Endothelial cell (in vitro differentiated cells): ENCODE measurements at regions not wholly inside any gene's neighbourhood (a gene's known extent, or its start where the extent isn't known, plus 50 kb on each side); places are given as distances from the start of the nearest gene placed in this dataset.
A peak's percentile ranks its signal among the peaks of the same experiment; 100 is the strongest.

Experiments
- DNase-seq: peaks from one replicate; pipeline ENCODE4 v3.0.0; 2021; ENCODE audit warnings: low spot score
- H3K27ac Mint-ChIP-seq: one replicate; pipeline ENCODE4 v1.8.0; 2021; ENCODE audit warnings: mixed read lengths, inconsistent platforms; ENCODE audit not compliant: unreplicated experiment
- H3K27me3 Mint-ChIP-seq: one replicate; pipeline ENCODE4 v1.8.0; 2021; ENCODE audit warnings: mild to moderate bottlenecking, moderate library complexity, mixed read lengths, inconsistent platforms; ENCODE audit not compliant: unreplicated experiment
- H3K36me3 Mint-ChIP-seq: one replicate; pipeline ENCODE4 v1.8.0; 2021; ENCODE audit warnings: mild to moderate bottlenecking, low read depth, mixed read lengths, inconsistent platforms; ENCODE audit not compliant: unreplicated experiment
- H3K4me1 Mint-ChIP-seq: one replicate; pipeline ENCODE4 v1.8.0; 2021; ENCODE audit warnings: mild to moderate bottlenecking, mixed read lengths, inconsistent platforms; ENCODE audit not compliant: unreplicated experiment
- H3K4me3 Mint-ChIP-seq: one replicate; pipeline ENCODE4 v1.8.0; 2021; ENCODE audit warnings: mild to moderate bottlenecking, mixed read lengths, inconsistent platforms; ENCODE audit not compliant: unreplicated experiment
- H3K9me3 Mint-ChIP-seq: one replicate; pipeline ENCODE4 v1.8.0; 2021; ENCODE audit warnings: mixed read lengths, inconsistent platforms; ENCODE audit not compliant: unreplicated experiment
- CTCF ChIP-seq: fragments of 200-600 bp; sonication (generic); IDR thresholded peaks from one replicate; pipeline ENCODE4 v1.5.0; 2021; ENCODE audit warnings: antibody characterized with exemption; ENCODE audit not compliant: unreplicated experiment

- Mint-ChIP-seq H3K36me3 (no peaks in the 10 kb centered on the region), H3K27me3 (no peaks in the 10 kb centered on the region), H3K9me3 (no peaks in the 10 kb centered on the region), H3K4me3 (no peak overlapping the region), H3K4me1 (no peaks in the 10 kb centered on the region), H3K27ac (no peak overlapping the region)
- no peak for DNase-seq
- TF ChIP-seq CTCF: no peak
These were observed 112.6 kb upstream of the LUZP2 start for GRCh38 chr11:24384240-24384639.

GRCh38 chr11:24386546-24387397 lies 110.1 kb upstream of the LUZP2 start:
- TF ChIP-seq CTCF: peak; percentile 61
- no peaks in the 10 kb centered on the region for H3K9me3 Mint-ChIP-seq
- H3K27ac Mint-ChIP-seq: no peak overlapping the region
- no peaks in the 10 kb centered on the region for H3K36me3 Mint-ChIP-seq
- H3K4me3 Mint-ChIP-seq: no peak overlapping the region
- H3K27me3 Mint-ChIP-seq: no peaks in the 10 kb centered on the region
- DNase-seq: peak; percentile 8
- H3K4me1 Mint-ChIP-seq: no peaks in the 10 kb centered on the region

GRCh38 chr11:24389575-24389974 lies 107.3 kb upstream of the LUZP2 start:
- no peak overlapping the region for H3K27ac Mint-ChIP-seq
- no peak for TF ChIP-seq CTCF
- H3K27me3 Mint-ChIP-seq: no peaks in the 10 kb centered on the region
- no peaks in the 10 kb centered on the region for H3K36me3 Mint-ChIP-seq
- no peak overlapping the region for H3K4me3 Mint-ChIP-seq
- H3K9me3 Mint-ChIP-seq: no peaks in the 10 kb centered on the region
- no peak for DNase-seq
- H3K4me1 Mint-ChIP-seq: no peaks in the 10 kb centered on the region

- no peaks in the 10 kb centered on the region for H3K36me3 Mint-ChIP-seq
- H3K4me1 Mint-ChIP-seq: no peaks in the 10 kb centered on the region
- no peaks in the 10 kb centered on the region for H3K27me3 Mint-ChIP-seq
- no peak overlapping the region for H3K4me3 Mint-ChIP-seq
- no peak for TF ChIP-seq CTCF
- H3K27ac Mint-ChIP-seq: no peak overlapping the region
- no peak for DNase-seq
- no peaks in the 10 kb centered on the region for H3K9me3 Mint-ChIP-seq
These were observed 106.8 kb upstream of the LUZP2 start for GRCh38 chr11:24390016-24390415.

- H3K27me3 Mint-ChIP-seq: no peaks in the 10 kb centered on the region
- no peak overlapping the region for H3K4me3 Mint-ChIP-seq
- H3K27ac Mint-ChIP-seq: no peak overlapping the region
- H3K9me3 Mint-ChIP-seq: no peaks in the 10 kb centered on the region
- TF ChIP-seq CTCF: no peak
- H3K4me1 Mint-ChIP-seq: no peaks in the 10 kb centered on the region
- no peaks in the 10 kb centered on the region for H3K36me3 Mint-ChIP-seq
- DNase-seq: no peak
These were observed 106.1 kb upstream of the LUZP2 start for GRCh38 chr11:24390762-24391161.
